MV-4-11 (cell line): ENCODE measurements at regions not wholly inside any gene's neighbourhood (a gene's known extent, or its start where the extent isn't known, plus 50 kb on each side); places are given as distances from the start of the nearest gene placed in this dataset.
"Not testable (repeated sequence)": the region's sequence is repeated elsewhere in the genome, so short reads cannot be mapped to it uniquely, and the experiment has no call there.

Experiments
- DNase-seq: peaks from one replicate; lab custom pipeline; 2025; lab: John Stamatoyannopoulos, UW

DNA sequence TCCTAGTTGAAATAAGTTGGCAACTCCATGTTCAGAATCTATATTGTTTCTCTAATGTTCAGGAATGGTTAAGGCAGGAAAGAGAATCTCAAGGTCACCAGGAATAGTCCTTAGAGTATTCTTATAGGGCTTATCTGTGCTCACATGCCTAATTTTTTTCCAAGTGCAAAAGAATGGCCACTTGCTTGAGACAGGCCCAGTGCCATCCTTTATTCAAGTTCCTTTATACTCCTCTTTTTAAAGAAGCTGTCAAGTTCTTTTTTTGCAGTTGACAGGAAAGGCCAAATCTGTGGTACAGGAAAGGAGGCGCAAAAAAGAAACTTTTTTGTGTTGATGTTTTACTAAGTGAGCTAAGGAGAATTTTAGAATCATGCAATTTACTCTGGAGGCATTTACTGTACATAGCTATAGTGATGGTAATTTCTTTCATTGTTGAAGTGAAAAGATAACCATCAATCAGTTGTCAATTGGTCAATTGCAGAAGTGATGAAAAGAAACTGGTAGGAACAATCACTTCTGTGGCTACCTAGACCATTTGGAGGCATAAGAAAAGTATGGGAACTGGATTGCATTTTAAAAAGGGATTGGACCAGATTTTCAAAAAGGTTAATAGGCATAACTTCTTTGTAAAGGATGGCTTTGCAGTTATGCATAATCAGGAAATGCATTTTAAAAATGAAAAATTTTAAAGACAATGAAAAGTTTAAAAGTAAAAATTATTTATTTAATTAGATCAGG is 102.5 kb upstream of the SOX2 start:
- no peak for DNase-seq

GRCh38 chr3:181604267-181604666 is 107.5 kb upstream of the SOX2 start:
- DNase-seq: no peak

GRCh38 chr3:181596126-181596525 is 115.6 kb upstream of the SOX2 start:
- no peak for DNase-seq

GRCh38 chr3:181590939-181591338 is 120.8 kb upstream of the SOX2 start:
- not testable (repeated sequence) for DNase-seq

- DNase-seq: no peak
Observed at GRCh38 chr3:181582619-181583018, 129.1 kb upstream of the SOX2 start.

- no peak for DNase-seq
Observed at GRCh38 chr3:181581656-181582055, 130.1 kb upstream of the SOX2 start.

DNA sequence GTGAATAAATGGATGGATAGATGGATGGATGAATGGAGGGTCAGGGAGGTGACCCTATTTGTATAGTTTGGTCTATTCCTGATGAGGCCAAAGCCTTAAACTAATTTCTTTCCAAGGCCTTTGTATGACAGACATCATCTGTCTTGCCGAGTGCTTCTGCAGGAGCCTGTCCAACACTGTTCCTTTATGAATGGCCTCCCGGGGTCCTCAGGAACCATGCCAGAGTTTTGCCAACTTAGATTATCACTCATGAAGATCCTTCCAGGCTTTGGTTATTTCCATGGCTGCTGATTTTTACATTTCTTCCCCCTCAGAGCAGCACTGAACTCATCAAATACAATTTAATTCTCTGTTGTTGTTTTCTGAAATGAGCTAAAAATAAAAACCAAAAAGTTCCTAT is 133.0 kb upstream of the SOX2 start:
- DNase-seq: no peak

GRCh38 chr3:181572432-181572831 is 139.3 kb upstream of the SOX2 start:
- DNase-seq: no peak

GRCh38 chr3:181570472-181570871 is 141.3 kb upstream of the SOX2 start:
- no peak for DNase-seq

- DNase-seq: no peak
Observed at GRCh38 chr3:181569356-181569940, 142.3 kb upstream of the SOX2 start.

- DNase-seq: no peak
Observed at GRCh38 chr3:181568693-181569092, 143.0 kb upstream of the SOX2 start.

GRCh38 chr3:181568248-181568647 is 143.5 kb upstream of the SOX2 start:
- no peak for DNase-seq

DNA sequence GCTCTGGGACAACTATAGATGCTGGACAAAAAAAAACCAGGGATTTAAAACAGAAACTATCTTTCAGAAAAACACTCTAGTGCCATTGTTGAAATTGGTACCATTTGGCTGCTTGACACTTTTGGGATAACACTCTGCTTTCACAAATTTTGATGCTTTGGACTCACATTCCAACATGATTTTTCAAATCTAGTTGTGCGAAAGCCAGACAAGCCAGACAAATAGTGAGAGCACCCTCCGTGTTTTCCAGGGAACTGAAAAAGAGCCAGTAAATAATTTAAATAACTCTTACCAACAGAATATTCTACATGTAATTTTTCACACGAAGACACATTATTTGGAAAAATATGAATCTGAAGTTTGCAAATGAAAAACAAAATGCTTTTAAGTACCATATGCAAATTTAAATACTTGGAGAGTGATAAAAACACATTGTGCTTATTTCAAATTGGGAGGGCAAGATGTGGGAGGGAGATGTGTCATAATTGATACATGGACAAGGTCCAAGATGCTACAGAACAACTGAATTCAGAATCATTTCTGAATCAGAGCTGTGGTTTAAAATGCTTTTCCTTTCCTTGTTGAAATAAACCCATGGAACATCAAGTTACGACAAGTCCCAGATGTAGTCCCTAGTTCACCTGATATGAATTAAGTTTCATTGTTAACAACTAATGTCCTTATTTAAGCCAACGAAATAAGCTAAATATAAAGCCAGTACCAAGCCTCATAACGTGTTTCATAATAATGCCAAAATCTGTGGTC is 144.2 kb upstream of the SOX2 start:
- no peak for DNase-seq

- no peak for DNase-seq
Observed at GRCh38 chr3:181565416-181565815, 146.3 kb upstream of the SOX2 start.

DNA sequence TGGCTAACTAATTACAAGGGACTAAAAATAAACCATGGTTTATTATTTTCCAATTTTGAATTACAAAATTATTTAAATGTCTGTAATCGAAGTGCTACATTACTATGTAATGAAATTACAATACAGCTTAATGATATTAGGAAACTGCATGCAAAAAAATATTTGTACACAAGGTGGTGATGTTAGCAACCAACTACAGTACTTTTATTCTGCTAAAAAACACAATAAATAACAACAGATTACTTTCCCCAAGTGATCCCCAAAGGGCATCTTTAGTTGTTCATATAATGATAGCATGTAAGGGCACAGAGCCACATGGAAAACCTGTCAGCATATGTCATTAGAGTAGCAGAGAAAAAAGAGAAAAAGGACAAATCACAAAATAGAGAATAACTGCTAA is 147.5 kb upstream of the SOX2 start:
- DNase-seq: no peak

- DNase-seq: no peak
Observed at GRCh38 chr3:181561139-181562031, 150.3 kb upstream of the SOX2 start.

DNA sequence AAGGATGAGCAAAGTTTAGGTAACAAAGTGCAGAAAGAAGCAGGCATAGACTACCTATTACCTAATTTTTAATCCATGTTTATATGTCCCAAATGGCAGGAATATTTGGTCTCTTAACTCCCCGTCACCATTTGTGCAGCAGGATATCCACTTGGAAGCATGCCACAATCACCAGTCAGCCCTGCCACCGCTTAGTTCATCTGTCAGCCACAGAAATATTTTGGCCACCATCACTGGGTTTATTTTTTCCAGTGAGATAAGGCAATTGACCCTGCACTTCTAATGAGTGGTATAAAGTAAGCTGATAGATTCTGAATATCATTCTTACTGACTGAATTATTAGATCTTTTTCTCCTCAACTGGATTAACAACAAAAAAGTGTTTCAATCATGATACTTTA is 152.9 kb upstream of the SOX2 start:
- DNase-seq: no peak

GRCh38 chr3:181555681-181556080 is 156.0 kb upstream of the SOX2 start:
- no peak for DNase-seq

GRCh38 chr3:181554233-181554765 is 157.4 kb upstream of the SOX2 start:
- no peak for DNase-seq

DNA sequence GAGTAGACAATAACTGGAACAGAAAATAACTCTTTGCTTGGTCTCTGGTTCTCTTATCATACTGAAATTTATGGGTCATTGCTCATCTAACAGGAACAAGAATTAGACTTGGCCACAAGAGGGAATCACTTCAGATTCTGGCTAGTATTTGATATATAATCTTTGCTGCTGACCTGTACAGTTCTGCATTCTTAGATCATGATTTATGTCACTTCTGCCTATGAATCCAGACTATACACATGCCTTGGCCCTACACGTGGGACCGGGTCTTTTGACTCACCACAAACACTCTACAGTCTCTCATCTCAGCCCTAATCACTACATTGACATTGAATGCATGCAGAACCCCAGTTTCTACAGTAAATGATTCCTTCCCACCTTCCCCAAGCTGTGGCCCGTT is 162.5 kb upstream of the SOX2 start:
- no peak for DNase-seq

GRCh38 chr3:181541414-181541813 is 170.3 kb upstream of the SOX2 start:
- DNase-seq: no peak

GRCh38 chr3:181534781-181535221 is 176.9 kb upstream of the SOX2 start:
- DNase-seq: no peak
